NCI-H1417 treated with DMSO at 0.1 percent for 48 hours (cell line): ENCODE measurements at regions not wholly inside any gene's neighbourhood (a gene's known extent, or its start where the extent isn't known, plus 50 kb on each side); places are given as distances from the start of the nearest gene placed in this dataset.
"Not testable (repeated sequence)": the region's sequence is repeated elsewhere in the genome, so short reads cannot be mapped to it uniquely, and the experiment has no call there.

Source experiments
- DNase-seq: peaks from one replicate; lab custom pipeline; 2025; lab: John Stamatoyannopoulos, UW

DNA sequence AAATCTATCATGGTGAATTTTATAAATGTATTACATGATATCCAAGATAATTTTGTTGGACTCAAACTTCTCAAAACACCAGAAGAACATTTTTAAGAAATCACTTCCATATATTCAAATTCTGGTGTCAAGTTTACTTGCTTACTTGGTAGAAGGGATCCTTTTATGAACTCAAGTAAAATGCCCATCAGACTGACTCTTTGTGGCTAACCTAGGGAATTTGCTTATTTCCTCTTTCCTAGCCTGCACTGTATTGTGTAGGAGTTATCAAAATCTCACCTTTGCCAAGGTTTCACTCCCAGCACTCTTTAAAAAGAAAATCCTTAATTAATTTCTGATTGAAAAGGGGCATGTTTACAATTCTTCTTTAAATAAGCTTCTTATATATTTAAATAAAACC lies 196.5 kb downstream of the DUSP6 start:
- no peak for DNase-seq

DNA sequence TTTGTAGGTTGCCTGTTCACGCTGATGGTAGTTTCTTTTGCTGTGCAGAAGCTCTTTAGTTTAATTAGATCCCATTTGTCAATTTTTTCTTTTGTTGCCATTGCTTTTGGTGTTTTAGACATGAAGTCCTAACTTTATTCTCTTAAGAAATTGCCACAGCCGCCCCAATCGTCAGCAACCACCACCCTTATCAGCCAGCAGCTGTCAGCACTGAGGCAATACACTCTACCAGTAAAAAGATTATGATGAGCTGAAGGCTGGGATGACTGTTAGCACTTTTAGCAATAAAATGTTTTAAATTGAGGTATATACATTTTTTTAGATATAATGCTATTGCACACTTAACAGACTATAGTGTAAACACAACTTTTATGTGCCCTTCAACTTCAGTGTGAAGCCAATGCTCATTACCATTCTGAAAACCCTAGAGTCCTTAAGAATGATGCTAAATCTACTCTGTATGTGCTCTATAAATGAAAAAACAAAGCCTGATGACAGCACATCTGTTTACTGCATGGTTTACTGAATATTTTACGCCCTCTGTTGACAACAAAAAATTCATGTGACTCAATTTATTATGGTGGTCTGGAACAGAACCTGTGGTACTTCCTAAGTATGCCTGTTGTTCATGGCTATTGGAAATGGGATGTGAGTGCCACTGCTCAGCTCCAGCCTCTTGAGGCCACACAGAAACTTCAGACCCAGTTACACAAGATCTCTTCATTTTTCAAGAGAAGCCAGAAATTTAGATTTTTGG lies 197.4 kb downstream of the DUSP6 start:
- no peak for DNase-seq

DNA sequence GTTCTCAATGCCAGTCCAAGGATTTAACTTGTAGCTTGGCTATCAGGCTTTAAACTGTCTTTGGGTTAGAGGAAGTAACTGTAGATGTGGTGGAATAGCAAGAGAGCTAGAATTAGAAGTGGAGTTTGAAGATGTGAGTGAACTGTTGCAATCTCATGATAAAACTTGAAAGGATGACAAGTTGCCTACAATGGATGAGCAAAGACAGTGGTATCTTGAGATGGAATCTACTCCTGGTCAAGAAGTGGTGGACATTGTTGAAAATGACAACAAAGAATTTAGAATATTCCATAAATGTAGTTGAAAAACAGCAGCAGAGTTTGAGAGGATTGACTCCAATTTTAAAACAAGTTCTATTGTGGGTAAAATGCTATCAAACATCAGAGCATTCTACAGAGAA lies 199.0 kb downstream of the DUSP6 start:
- DNase-seq = no peak

DNA sequence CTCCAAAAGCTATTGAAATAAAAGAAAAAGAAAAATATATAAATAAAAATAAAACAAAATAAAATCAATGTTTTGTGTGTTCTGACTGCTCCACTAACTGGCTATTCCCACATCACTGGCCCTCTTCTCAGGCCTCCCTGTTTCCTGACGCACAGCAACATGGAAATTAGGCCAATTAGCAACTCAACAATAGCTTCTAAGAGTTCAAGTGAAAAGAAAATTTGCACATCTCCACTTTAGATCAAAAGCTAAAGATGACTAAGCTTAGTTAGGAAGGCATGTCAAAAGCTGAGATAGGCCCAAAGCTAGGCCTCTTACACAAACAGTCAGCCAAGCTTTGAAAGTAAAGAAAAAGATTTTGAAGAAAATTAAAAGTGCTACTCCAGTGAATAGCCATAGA lies 200.8 kb downstream of the DUSP6 start:
- DNase-seq = no peak

DNA sequence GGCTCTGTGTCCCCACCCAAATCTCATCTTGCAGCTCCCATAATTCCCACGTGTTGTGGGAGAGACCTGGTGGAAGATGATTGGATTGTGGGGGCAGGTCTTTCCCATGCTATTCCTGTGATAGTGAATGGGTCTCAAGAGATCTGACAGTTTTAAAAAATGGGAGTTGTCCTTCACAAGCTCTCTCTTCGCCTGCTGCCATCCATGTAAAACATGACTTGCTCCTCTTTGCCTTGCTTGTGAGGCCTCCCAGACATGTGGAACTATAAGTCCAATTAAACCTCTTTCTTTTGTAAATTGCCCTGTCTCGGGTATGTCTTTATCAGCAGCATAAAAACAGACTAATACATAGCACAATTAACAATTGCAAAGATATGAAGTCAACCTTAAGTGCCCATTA lies 201.5 kb downstream of the DUSP6 start:
- DNase-seq = not testable (repeated sequence)

DNA sequence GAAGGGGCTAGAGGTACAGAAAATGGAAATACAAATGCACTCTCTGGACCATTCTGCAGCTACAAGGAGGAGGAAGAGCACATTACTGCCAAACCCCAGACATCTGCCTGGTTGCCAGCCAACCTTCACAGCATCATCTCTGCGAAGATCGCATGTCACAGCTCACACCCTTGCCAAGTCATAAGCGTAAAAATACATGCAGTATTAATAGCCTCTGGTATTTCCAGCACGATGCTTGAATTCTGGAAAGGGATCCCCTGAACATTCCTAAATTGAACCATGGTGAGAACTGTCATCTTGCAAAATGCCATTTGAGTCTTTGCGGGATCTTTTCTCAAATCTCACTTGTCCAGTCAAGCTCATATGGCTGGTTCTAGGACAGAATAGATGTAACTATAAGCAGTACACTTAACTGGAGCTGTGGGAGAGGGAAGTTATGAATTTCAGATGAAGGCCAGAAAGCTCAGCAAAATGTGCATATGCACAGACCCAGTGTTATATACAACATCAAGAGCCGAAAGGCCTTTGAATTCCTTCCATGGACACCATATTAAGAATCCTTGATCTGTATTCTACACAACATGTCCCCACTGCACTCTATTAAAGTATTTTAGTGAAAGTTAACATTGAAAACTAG lies 211.6 kb downstream of the DUSP6 start:
- DNase-seq = no peak

DNA sequence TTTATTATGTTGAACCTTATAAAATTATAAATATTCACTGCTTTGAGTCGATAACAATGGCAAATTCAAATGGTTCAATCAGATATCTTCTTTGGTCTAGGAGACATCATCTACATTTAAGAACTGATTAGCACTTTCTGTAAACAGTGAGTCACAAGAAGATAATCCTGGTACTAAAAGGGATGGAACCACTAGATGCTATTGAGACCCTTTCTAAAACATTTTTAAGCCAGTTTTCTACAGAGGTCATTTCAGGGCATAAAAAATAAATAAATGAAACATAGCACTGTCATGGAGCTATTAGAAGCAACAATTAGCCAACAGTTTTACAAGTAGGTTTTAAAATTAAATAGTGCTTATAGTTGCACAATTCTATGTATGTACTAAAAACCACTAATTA lies 212.2 kb downstream of the DUSP6 start:
- no peak for DNase-seq

DNA sequence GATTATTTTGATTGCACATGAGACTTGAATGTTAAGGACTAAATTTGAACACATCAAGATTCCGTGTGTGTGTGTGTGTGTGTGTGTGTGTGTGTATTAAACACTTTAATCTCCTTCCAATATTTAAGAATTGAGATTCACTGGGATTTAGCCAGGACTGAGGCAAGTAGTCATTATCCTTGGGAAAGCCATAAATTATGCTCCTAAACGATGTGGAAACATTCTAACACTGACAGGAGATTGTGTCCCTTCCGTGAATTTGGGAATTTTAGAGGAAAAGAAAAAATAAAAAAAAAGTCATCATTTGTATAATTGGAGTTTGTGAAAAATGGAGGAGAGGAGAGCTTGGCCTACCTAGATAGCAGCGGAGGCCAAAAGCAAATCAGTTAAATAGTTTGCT lies 212.9 kb downstream of the DUSP6 start:
- DNase-seq = no peak

DNA sequence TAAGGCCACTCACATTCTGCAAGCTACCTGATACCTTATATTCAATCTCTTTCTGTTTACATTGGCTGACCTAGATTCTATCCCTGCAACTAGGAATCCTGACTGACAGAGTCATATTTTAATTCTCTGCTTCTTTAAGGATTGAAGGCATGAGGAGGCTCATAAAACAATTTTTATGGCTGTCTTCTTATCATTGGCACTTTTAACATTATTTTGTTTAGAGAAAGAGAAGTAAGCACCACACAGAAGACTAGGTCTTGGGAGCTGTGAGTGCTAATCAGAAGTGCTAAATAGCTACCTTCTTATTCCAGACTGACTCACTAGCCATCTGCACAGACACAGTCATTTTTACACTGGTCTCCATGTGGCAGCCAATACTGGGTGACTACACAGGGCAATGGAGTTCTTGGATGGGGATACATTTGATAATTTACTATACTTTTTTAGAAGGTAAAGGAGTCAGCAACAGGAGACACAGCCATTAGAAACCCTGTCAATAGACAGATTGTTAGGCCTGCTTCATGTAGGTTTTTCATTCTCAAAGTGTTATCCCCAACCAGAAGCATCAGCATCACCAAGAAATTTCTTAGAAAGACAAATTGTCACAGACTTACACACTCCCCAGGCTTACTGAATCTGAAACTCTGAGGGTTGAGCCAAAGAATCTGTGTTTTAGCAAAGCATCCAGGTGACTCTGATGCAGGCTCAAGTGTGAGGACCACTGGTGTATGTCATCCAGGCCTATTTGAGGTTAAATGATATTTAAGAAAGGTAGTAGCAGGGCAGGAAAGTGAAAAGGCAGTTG lies 214.1 kb downstream of the DUSP6 start:
- no peak for DNase-seq

DNA sequence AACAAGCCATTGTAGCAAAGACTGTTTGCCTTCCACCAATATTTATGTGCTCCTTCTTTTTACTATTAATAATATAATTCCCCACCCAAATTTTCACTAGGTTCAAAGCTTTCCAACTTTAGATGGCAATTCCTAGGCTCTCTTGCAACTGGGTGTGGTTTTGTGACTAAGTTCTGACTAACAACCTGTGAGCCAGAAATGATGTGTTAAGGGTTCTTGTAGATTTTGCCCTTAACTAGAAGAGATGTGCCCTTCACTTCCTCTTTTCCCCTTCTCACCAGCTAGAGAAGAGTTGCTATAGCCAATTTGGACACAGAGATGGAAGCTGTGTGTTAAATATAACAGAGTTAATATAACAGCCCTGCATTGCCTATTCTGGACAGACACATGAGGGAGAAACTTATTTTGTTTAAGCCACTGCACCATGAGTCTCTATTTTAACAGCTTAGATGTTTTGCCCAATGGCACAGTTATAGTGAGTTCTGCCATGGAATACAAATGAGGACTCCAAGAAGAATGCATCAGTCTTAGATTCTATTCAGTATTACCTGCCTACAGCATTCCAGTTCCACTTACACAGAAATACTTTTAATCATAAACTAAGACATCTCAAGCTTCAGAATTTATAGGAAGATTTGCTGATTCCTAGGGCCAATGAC lies 216.2 kb downstream of the DUSP6 start:
- DNase-seq = no peak

DNA sequence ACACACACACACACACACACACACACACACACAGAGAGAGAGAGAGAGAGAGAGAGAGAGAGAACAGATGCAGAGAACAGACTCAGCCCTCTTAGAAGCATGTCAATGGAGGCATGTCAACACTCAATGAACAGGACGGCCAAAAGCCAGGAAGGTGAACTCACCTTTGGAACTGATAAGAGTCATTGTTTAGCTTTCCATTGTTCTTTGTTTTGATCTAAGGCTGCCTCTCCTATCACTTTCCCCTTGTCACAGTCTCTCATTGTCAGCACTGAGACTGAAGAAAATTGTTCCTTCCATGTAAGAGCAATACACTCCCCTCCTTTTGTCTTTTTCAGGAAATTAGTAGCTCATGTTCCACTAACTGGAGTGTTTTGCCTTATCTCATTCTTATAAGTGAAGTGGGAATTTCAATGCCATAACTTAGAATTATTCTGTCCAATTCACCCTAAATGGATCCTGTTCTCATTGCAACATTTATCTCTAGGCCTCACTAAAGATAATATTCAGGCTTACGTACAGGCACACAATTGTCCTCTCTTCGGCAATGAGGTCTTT lies 218.0 kb downstream of the DUSP6 start:
- no peak for DNase-seq

DNA sequence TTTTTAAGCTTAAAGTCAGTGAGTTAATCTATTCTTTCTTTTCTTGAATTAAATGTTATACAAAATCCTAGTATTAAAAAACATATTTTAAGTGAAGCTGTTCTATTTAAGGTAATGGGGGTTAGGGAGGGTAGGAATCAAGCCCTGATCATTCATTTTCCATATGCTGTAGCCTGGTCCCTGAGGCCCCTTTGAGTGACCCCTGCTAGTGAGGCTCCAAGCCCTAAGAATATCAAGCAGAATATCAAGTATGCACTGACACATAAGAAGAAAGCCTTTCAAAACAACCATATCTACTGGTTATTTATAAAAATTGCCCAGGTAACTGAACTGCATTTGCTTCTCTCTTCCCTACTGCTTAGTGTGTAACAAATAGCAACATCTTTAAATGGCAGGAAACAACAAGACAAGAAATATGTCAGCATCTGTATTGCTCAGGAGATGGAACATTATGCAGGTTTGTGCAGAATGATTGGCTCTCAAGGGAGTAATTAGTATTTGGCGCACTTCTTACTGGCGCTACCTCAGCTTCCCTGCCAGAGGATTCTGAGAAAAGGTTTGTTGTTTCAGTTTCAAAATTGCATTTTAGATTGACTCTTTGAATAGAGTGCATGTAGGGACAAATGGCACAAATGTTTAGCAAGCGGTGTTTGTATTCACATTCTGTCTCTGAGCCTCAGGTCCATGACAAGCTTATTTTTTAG lies 223.0 kb downstream of the DUSP6 start:
- no peak for DNase-seq

DNA sequence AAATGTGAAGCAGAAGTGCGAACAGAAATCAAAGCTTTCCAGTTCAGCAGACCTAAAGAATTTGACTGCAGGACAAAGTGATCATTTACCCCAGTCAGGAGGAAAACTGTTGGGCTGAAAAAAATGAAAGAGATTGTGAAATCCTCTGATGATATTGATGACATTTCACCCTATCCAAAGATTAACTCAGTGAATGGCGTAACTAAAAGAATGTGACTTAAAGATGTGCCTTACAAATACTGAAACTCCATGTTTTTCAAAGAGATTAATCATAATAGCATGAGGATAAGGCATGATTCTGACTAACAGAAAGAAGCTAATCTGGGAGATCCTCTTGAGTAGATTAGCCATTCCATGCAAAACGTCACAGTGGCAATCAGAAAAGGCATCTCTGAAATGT lies 225.6 kb downstream of the DUSP6 start:
- DNase-seq = no peak

DNA sequence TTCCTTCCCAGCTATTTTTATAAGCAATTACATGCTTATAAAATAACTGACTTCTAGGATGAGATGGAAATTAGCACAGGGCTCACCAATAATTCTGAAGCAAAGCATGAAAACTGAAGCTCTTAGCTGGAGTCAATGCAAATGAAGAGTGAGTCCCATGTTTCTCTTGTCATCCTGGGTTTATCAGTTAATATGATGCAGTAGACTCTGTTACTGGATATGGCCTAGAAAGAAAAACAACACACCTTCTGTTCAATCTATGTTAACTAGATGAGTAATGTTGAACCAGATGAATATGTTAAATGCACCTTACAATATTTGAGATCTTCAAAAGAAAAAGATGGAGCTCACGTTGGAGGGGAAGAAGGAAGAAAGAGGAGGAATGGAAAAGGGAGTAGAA lies 229.4 kb downstream of the DUSP6 start:
- no peak for DNase-seq

DNA sequence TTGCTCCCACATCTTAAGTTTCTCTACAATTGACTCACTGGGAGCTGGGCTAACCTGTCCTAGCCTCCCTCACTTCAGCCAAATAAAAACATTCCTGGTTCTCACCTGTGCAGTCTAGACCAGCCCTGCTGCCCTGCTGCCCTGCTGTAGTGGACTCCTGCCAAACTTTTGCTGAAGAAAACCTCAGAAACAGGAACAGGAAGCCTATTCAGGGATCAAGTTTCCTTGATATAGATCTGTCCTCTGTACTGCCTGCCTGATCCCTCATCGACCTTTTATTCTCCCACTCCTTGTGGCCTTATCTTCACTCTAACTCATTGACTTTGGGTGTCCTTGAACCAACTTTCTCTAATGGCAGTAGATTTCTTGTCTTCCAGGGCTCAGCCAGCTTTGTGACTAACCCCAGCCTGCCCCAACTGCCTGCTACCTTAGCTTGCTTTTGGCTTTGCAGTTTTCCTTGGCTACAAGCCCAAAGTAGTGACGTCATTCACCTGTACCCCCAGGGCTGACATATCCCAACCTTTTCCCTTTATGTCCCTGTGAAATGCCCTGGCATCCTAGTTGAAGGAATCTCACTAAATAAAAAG lies 234.8 kb downstream of the DUSP6 start:
- no peak for DNase-seq

DNA sequence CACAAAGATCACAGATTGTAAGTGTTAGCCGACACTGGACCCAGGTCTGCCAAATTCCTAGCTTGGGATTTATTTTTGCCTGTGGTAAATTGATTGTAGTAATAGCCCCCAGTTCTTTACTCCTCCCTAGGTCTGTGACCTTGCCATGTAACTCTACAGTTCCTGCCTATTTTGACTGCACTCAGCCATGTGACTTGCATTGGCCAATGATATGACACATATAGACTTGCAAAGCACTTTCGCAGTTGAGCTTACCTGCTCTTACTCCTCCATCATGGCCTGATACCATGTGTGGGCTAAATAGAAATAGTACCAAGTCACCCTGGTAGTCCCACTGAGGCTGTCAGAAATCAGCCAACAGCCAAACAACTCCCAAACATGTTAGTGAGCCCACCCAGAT lies 240.3 kb downstream of the DUSP6 start:
- no peak for DNase-seq

DNA sequence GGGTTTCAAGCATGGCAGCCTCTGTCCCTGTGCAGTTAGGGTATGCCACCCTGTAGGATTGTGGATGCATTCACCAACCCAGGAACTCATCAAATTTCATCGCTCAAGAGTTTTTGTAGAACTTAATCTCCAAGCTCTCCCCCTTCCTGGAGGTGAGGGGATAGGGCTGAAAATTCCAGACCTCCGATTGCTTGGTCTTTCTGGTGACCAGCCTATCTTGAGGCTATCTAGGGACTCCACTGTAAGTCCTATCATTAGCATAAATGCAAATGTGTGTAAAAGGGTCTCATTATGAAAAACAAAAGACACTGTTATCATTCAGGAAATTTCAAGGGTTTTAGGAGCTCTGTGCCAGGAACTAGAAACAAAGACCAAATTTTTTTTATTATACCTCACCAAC lies 244.0 kb downstream of the DUSP6 start:
- no peak for DNase-seq

DNA sequence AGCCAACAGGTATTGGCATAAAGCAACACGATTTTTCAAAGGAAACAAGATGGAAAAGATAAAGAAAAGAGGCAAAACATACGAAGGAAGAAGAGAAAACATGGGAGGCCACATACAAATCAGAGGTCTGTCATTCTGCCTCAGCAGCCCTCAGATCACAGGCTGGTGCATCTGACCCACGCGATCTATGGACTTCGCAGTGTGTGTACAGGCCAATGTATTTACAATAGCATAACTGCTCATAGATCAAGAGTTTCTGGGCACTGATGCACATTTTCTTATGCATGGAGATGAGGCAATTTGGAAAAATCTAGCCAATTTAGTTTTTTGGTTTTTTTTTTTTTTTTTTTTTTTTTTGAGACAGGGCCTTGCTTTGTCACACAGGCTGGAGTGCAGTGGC lies 245.4 kb downstream of the DUSP6 start:
- DNase-seq = no peak

DNA sequence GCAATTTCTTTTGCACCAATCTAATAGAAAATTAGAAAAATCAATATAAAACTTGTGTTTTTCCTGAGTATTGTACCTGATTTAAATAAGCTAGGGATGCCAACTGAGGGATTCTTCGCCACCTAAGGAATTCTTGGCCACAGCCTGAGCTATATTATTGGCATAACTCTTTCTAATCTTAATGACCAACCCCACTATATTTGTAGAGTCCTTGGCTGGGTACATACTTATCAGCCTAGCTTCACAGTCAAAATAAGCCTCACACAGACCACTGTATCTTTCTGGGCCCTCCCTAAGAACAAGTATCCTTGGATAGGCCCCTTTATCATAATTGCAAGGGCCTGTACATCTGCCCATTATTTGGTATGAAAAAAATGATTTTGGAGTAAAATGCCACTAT lies 247.1 kb downstream of the DUSP6 start:
- no peak for DNase-seq

DNA sequence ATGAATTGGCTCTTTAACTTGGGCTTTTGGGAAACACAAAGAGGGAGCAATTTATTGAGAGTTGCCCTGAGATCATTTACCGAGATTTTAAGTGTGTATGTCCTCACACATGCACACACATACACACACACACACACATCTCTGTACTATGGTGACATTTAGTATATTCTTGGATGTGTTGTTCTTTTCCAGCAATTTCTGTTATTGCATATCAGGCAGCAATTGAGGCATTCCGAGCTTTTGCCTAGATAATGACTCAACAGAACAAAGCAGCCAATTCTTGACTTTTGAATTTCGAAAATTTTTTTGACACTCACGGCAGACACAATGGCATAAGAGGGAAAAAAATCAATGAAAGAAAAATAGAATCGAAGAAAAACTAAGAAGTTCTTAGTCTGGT lies 248.5 kb downstream of the DUSP6 start:
- DNase-seq = no peak

DNA sequence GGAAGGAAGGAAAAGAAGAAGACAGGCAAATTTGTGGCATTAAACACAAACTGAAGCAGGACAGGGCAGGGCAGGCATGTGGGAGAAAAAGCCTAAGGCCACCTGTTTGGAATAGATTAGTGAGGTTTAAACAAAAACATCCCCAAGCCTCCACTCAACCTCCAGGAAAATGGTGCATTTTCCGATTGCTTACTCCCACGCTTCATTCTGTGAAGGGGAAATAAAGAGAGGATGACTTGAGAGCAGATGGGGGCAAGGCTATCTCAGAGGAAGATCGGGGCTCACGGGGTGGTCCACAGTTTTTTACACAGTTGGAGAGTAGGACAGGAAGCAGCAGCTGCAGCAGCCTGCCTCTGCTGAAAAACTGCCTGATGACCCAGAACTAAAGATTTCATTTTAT lies 250.9 kb downstream of the DUSP6 start:
- no peak for DNase-seq
